Testis (tissue), 2 donors: ENCODE measurements at regions not wholly inside any gene's neighbourhood (a gene's known extent, or its start where the extent isn't known, plus 50 kb on each side); places are given as distances from the start of the nearest gene placed in this dataset.

ENCODE experiments used
- DNase-seq: peaks from one replicate; pipeline ENCODE4 v3.0.0-alpha.2; 2019
- H3K27ac ChIP-seq, 2 donors: fragments of 200-600 bp; sonication (generic); one replicate each; pipeline ENCODE4 v1.5.1; 2019
- H3K27me3 ChIP-seq: fragments of 200-600 bp; sonication (generic); one replicate; pipeline ENCODE4 v1.5.1; 2019
- H3K36me3 ChIP-seq: fragments of 200-600 bp; sonication (generic); one replicate; pipeline ENCODE4 v1.5.1; 2017; ENCODE audit warnings: low read depth; ENCODE audit errors: missing control alignments
- H3K4me1 ChIP-seq: fragments of 200-600 bp; sonication (generic); one replicate; pipeline ENCODE4 v1.5.1; 2019
- H3K4me3 ChIP-seq, 2 donors: fragments of 200-600 bp; sonication (generic); one replicate each; pipeline ENCODE4 v1.5.1; 2017 to 2019
- H3K9me3 ChIP-seq: fragments of 200-600 bp; sonication (generic); one replicate; pipeline ENCODE4 v1.5.1; 2017
- POLR2A ChIP-seq: fragments of 450-650 bp; IDR thresholded peaks from one replicate; pipeline ENCODE4 v1.6.1; 2017; ENCODE audit warnings: antibody characterized with exemption, mild to moderate bottlenecking, moderate library complexity
- WGBS, 2 donors: methylation state at CpG; one replicate each; pipeline ENCODE4 v1.1.5; 2018; 5-methylcytosine and 5-hydroxymethylcytosine counted together
- intact Hi-C: fragments of 100-400 bp; cut with DNase I; formaldehyde crosslinking; loops from one replicate; pipeline ENCODE4 v1.15.1; 2023; ENCODE audit warnings: low total_unique reads
- TF ChIP-seq, protein P1 (sequence below), 3 experiments: fragments of 450-650 bp in 2 of 3; fragments of 200-600 bp in 1 of 3; sonication (generic) in 1 of 3; IDR thresholded peaks; one replicate each; pipeline ENCODE4 v1.5.1; 2016 to 2019; ENCODE audit warnings: antibody characterized with exemption in 3 of 3, mild to moderate bottlenecking in 2 of 3, moderate library complexity in 1 of 3

DNA sequence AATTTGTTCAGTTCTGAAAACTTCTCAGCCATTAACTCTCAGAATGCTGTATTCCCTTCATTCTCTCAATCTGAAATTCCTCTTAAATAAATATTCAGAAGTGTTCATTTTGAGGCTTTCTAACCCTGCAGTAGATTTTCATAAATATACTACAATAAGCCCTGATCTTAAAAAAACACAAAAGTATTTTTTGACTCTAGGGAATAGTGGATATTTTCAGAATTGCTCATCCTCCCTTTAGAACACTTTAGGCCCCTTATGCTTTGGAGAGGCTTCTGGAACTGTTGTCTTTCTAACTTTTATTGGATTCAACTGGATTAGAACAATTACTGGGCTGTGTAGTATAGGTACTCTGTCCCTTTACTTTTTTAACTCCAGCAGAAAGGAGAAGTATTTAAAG, 1662.6 kb upstream of the MIR17HG start:
- no peaks in the 10 kb centered on the region for H3K9me3 ChIP-seq
- no peak overlapping the region for H3K27ac ChIP-seq
- no peak for TF ChIP-seq POLR2A
- TF ChIP-seq, protein P1, sequence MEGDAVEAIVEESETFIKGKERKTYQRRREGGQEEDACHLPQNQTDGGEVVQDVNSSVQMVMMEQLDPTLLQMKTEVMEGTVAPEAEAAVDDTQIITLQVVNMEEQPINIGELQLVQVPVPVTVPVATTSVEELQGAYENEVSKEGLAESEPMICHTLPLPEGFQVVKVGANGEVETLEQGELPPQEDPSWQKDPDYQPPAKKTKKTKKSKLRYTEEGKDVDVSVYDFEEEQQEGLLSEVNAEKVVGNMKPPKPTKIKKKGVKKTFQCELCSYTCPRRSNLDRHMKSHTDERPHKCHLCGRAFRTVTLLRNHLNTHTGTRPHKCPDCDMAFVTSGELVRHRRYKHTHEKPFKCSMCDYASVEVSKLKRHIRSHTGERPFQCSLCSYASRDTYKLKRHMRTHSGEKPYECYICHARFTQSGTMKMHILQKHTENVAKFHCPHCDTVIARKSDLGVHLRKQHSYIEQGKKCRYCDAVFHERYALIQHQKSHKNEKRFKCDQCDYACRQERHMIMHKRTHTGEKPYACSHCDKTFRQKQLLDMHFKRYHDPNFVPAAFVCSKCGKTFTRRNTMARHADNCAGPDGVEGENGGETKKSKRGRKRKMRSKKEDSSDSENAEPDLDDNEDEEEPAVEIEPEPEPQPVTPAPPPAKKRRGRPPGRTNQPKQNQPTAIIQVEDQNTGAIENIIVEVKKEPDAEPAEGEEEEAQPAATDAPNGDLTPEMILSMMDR (IDR thresholded peaks at IDR 0.05): no peak
- H3K36me3 ChIP-seq: no peaks in the 10 kb centered on the region
- H3K4me1 ChIP-seq: no peaks in the 10 kb centered on the region
- no peaks in the 10 kb centered on the region for H3K27me3 ChIP-seq
- DNase-seq: no peak
- H3K4me3 ChIP-seq: no peak overlapping the region
- intact Hi-C loops: no loop called here

DNA sequence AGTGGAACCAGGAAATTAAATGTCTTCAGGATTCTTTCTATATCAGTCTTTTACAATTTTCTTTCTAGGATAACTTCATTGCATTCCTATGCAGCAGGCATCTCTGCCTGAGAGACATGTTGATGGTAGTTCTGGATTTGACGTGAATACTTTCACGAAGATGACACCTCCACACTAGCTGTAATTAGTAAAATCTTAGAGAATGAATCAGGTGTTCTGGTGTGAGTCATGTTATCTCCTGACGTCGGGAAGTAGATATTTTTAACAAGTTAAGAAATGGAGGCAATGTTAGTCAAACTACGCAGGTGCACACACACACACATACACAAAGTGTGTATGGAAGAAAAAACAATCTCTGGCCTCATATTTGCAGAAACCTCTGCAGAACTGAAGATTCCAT, 1661.3 kb upstream of the MIR17HG start:
- 74 to 84% methylated on average over 5 of the region's 5 CpGs for WGBS, 2 donors
- no peak for TF ChIP-seq POLR2A
- TF ChIP-seq, protein P1 (IDR thresholded peaks at IDR 0.05): no peak
- no peaks in the 10 kb centered on the region for H3K36me3 ChIP-seq

DNA sequence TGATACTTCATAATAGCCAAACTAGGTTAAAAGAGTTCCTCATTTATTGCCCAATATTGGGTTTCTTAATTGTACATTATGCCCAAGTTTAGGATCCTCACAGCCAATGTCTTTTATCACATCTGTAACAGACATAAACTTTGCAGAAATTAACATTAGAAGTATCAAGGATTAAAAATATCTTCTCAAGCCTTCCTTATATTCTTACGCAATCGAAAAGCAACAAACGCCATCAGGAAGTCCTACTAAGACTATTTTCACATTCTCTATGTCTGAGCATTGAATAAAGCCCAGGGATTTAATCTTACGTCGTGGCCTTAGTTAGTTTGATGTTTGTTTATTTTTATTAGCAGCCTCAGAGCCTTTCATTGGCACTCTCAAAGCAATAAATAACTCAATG, 1660.4 kb upstream of the MIR17HG start:
- H3K4me3 ChIP-seq: no peak overlapping the region
- TF ChIP-seq, protein P1 (IDR thresholded peaks at IDR 0.05): no peak
- TF ChIP-seq POLR2A: no peak
- H3K27ac ChIP-seq: no peak overlapping the region
- 65 to 72% methylated on average over 5 of the region's 5 CpGs for WGBS, 2 donors
- no peaks in the 10 kb centered on the region for H3K4me1 ChIP-seq
- H3K9me3 ChIP-seq: no peaks in the 10 kb centered on the region
- H3K27me3 ChIP-seq: no peaks in the 10 kb centered on the region
- no peaks in the 10 kb centered on the region for H3K36me3 ChIP-seq
- DNase-seq: no peak
- intact Hi-C loops: no loop called here

More for the DNA sequence above, 1661.3 kb upstream of the MIR17HG start:
- no peak for DNase-seq
- H3K4me3 ChIP-seq: no peak overlapping the region
- no peaks in the 10 kb centered on the region for H3K27me3 ChIP-seq
- H3K9me3 ChIP-seq: no peaks in the 10 kb centered on the region
- intact Hi-C loops: no loop called here
- no peak overlapping the region for H3K27ac ChIP-seq
- no peaks in the 10 kb centered on the region for H3K4me1 ChIP-seq

DNA sequence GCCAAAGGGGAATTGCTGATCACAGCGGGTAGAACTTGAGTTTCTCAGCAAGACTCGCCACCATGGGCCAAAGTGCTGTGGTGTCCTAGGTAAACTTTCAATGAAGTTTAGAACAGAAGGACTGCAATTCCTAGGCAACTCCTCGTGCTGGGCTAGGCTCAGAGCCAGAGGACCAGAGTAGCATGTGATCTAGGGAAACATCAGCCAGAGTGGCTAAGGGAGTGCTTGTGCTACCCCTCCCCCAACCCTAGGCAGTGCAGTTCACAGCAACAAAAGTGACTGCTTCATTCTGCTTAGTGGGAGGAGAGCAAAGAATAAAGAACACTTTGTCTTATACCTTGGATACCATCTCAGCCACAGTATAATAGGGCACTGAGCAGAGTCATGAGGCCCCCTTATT, 1658.6 kb upstream of the MIR17HG start:
- DNase-seq: peak; percentile 67
- Histone ChIP-seq H3K27ac (no peak overlapping the region), H3K4me1 (no peaks in the 10 kb centered on the region), H3K27me3 (no peaks in the 10 kb centered on the region), H3K4me3 (no peak overlapping the region), H3K36me3 (no peaks in the 10 kb centered on the region), H3K9me3 (no peaks in the 10 kb centered on the region)
- no peak for TF ChIP-seq POLR2A
- TF ChIP-seq, protein P1 (IDR thresholded peaks at IDR 0.05): no peak
- 67 to 71% methylated on average over 3 of the region's 3 CpGs for WGBS, 2 donors
- intact Hi-C loops: no loop called here

DNA sequence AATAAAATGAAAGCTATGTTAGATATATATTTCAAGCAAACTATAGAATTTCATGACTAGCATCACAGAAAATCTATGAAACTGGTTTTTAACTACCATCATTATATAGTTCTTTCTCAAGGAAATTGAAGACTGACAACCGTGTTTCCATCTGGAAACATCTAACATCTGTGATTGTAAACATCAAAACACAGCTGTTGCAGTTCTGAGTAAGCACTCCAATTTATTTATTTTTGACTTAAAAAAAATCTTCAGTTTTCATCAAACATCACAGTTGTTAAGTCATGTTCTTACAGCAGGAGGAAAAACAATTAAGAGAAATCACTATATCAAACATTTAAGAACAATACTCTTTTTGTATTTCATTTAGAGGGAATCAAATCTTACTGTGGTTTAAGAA, 1653.0 kb upstream of the MIR17HG start:
- DNase-seq: no peak
- Histone ChIP-seq H3K4me3 (no peak overlapping the region), H3K9me3 (no peaks in the 10 kb centered on the region), H3K27me3 (no peaks in the 10 kb centered on the region), H3K4me1 (no peaks in the 10 kb centered on the region), H3K27ac (no peak overlapping the region), H3K36me3 (no peaks in the 10 kb centered on the region)
- intact Hi-C loops: no loop called here
- TF ChIP-seq, protein P1 (IDR thresholded peaks at IDR 0.05): no peak
- no peak for TF ChIP-seq POLR2A
- 64 to 81% methylated on average over 1 of the region's 1 CpG for WGBS, 2 donors
